HG03565 (cell line): ENCODE measurements at regions not wholly inside any gene's neighbourhood (a gene's known extent, or its start where the extent isn't known, plus 50 kb on each side); places are given as distances from the start of the nearest gene placed in this dataset.
"Not testable (repeated sequence)": the region's sequence is repeated elsewhere in the genome, so short reads cannot be mapped to it uniquely, and the experiment has no call there.

Experiments
- ATAC-seq: cut with Tn5 transposase; IDR thresholded peaks from one replicate; pipeline ENCODE4 v1.9.1; 2021; ENCODE audit warnings: mild to moderate bottlenecking, moderate library complexity; ENCODE audit not compliant: unreplicated experiment

GRCh38 chr4:12409507-12410190 is 981.0 kb upstream of the HS3ST1 start:
- no peak for ATAC-seq

- ATAC-seq = no peak
Measured at GRCh38 chr4:12408364-12408763, 979.7 kb upstream of the HS3ST1 start.

- no peak for ATAC-seq
Measured at GRCh38 chr4:12403175-12403574, 974.5 kb upstream of the HS3ST1 start.

- no peak for ATAC-seq
Measured at GRCh38 chr4:12399781-12400180, 971.1 kb upstream of the HS3ST1 start.

- ATAC-seq = no peak
Measured at GRCh38 chr4:12393631-12394262, 965.1 kb upstream of the HS3ST1 start.

- no peak for ATAC-seq
Measured at GRCh38 chr4:12389604-12390003, 960.9 kb upstream of the HS3ST1 start.

GRCh38 chr4:12382567-12382966 is 953.9 kb upstream of the HS3ST1 start:
- ATAC-seq = no peak

GRCh38 chr4:12379191-12379590 is 950.5 kb upstream of the HS3ST1 start:
- no peak for ATAC-seq

GRCh38 chr4:12375805-12376204 is 947.1 kb upstream of the HS3ST1 start:
- ATAC-seq = no peak

GRCh38 chr4:12365869-12366268 is 937.2 kb upstream of the HS3ST1 start:
- not testable (repeated sequence) for ATAC-seq

- ATAC-seq = no peak
Measured at GRCh38 chr4:12360391-12360790, 931.7 kb upstream of the HS3ST1 start.

GRCh38 chr4:12359420-12359819 is 930.7 kb upstream of the HS3ST1 start:
- ATAC-seq = no peak

GRCh38 chr4:12333083-12333482 is 904.4 kb upstream of the HS3ST1 start:
- not testable (repeated sequence) for ATAC-seq

GRCh38 chr4:12324965-12325364 is 896.3 kb upstream of the HS3ST1 start:
- no peak for ATAC-seq

- no peak for ATAC-seq
Measured at GRCh38 chr4:12319765-12320164, 891.1 kb upstream of the HS3ST1 start.

GRCh38 chr4:12304905-12305304 is 876.2 kb upstream of the HS3ST1 start:
- no peak for ATAC-seq

GRCh38 chr4:12296366-12296765 is 867.7 kb upstream of the HS3ST1 start:
- no peak for ATAC-seq

- no peak for ATAC-seq
Measured at GRCh38 chr4:12293906-12294525, 865.3 kb upstream of the HS3ST1 start.

- no peak for ATAC-seq
Measured at GRCh38 chr4:12286351-12286750, 857.7 kb upstream of the HS3ST1 start.

- ATAC-seq = no peak
Measured at GRCh38 chr4:12270546-12270945, 841.9 kb upstream of the HS3ST1 start.

GRCh38 chr4:12265554-12265953 is 836.9 kb upstream of the HS3ST1 start:
- ATAC-seq = no peak

- ATAC-seq = no peak
Measured at GRCh38 chr4:12260453-12260852, 831.8 kb upstream of the HS3ST1 start.
